ENCODE measurements at regions not wholly inside any gene's neighbourhood (a gene's known extent, or its start where the extent isn't known, plus 50 kb on each side); places are given as distances from the start of the nearest gene placed in this dataset.

DNA sequence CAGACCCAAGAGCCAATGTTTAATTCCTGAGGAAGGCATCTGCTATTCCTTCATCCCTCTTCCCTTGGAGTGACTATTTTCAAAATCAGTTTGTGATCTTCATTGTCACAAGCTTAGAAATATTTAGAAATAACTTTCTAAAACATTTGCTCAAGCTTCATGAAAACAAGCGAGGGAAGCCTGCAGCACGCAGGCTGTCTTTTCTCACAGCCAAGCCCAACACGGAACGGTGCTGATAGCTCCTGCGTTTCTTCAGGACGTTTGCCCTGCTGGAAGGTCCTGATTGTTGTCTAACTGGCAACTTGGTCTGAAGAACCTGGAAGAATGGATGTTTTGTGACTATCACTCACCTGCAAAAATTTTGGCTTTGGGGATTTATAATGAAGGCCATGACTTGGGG, 152.5 kb downstream of the FGF9 start:
- TF ChIP-seq, protein P1, sequence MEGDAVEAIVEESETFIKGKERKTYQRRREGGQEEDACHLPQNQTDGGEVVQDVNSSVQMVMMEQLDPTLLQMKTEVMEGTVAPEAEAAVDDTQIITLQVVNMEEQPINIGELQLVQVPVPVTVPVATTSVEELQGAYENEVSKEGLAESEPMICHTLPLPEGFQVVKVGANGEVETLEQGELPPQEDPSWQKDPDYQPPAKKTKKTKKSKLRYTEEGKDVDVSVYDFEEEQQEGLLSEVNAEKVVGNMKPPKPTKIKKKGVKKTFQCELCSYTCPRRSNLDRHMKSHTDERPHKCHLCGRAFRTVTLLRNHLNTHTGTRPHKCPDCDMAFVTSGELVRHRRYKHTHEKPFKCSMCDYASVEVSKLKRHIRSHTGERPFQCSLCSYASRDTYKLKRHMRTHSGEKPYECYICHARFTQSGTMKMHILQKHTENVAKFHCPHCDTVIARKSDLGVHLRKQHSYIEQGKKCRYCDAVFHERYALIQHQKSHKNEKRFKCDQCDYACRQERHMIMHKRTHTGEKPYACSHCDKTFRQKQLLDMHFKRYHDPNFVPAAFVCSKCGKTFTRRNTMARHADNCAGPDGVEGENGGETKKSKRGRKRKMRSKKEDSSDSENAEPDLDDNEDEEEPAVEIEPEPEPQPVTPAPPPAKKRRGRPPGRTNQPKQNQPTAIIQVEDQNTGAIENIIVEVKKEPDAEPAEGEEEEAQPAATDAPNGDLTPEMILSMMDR (IDR thresholded peaks at IDR 0.05; ENCODE audit: low read length), result no peak
- TF ChIP-seq EZH2 (IDR thresholded peaks at IDR 0.05; ENCODE audit: borderline replicate concordance, low read length), result no peak
